ENCODE measurements at regions not wholly inside any gene's neighbourhood (a gene's known extent, or its start where the extent isn't known, plus 50 kb on each side); places are given as distances from the start of the nearest gene placed in this dataset.
A peak's percentile ranks its signal among the peaks of the same experiment; 100 is the strongest.

DNA sequence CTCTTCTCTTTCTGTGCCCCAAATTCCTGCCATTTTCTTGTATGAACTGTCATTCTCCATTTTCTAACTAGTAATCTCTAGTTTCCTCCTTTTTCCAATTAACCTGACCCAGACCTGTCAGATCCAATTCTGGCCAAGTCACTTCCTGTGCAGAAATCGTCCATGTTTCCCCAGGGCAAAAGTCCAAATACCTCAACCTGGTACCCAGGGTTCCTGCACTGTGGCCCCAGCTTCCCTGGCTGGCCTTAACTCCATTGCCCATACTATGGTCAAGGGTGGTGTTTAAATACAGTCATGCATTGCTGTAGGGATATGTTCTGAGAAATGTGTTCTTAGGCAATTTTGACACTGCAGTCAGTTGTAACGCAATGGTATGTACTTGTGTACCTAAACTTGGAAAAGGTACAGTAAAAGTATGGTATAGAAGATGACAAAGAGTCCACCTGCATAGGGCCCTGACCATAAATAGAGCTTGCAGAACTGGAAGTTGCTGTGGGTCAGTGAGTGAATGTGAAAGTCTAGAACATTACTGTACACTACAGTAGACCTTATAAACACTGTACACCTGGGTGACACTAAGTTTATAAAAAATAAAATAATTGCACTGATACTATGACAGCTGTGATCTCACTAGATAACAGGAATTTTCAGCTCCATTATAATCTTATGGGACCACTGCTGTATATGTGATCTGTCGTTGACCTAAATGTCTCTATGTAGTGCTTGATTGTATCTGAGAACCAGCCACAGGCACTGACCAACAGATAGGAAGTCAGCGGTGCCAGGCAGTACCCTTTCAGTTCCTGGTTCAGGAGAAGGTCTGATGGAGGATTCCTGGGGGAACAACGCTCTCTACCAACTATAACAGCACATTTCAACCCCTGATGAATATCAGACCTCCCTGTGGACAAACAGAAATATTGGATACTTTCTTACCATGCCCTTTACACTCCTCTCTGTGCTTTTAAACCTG is 336.1 kb upstream of the PROK2 start:
- DNase-seq = no peak

DNA sequence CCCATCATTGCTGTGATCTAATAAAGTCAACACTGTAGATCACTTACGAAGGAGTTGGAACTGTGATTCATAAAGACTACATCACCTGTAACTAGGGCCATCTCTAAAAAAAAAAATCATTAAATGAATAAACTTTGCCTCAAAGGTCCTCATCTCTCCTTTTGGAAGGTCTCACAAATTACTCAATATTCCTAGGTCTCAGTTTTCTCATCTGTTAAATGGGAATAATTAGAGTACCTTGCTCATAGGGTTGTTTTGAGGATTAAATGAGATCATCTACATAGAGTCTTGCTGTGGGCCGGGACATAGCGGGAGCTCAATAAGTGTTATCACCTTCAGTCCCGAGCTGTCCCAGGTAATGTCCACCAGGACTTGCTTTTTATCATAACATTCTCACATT is 335.1 kb upstream of the PROK2 start:
- DNase-seq = no peak

GRCh38 chr3:72118628-72119027 is 333.7 kb upstream of the PROK2 start:
- no peak for DNase-seq

DNA sequence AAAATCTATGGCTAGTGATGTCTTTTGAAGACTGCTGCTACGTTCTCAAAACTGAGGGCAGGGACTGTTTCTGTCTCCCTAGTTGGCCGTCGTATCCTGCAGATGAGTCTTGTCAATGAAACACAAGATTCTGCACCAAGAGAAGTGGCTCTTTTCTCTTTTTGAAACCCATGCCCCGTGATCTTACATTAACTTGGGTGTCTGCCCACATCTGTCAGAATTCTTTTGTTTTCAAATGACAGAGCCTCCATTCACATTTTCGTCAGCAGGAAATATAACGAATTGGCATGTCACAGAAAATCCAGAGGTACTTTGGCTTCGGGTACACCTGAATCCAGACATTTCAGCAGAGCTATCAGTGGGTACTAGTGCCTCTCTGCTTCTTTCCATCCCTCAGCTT is 331.3 kb upstream of the PROK2 start:
- DNase-seq = no peak

GRCh38 chr3:72115307-72115706 is 330.4 kb upstream of the PROK2 start:
- DNase-seq = no peak

- DNase-seq = no peak
Measured at GRCh38 chr3:72114773-72115172, 329.8 kb upstream of the PROK2 start.

- DNase-seq = no peak
Measured at GRCh38 chr3:72113964-72114363, 329.0 kb upstream of the PROK2 start.

DNA sequence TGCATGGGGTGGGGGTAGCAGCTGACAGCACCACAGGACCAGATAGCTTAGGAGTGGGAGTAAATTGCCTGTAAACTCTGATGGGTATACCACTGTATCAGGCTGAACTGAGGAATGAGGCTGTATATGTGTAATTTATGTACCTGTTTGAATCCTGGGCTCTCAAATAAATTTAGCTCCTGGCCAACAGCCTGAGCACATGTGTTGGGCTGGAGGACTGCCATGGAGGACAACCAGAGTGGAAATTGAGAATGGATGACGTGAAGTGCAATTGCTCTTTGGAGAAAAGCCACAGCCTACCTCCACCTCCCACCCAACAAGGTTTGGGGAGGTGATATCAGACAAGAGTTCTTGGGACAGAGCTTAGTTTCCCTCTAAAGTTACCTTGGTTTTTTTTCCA is 328.6 kb upstream of the PROK2 start:
- no peak for DNase-seq

GRCh38 chr3:72112435-72112834 is 327.5 kb upstream of the PROK2 start:
- no peak for DNase-seq

GRCh38 chr3:72111265-72112205 is 326.6 kb upstream of the PROK2 start:
- DNase-seq = no peak

DNA sequence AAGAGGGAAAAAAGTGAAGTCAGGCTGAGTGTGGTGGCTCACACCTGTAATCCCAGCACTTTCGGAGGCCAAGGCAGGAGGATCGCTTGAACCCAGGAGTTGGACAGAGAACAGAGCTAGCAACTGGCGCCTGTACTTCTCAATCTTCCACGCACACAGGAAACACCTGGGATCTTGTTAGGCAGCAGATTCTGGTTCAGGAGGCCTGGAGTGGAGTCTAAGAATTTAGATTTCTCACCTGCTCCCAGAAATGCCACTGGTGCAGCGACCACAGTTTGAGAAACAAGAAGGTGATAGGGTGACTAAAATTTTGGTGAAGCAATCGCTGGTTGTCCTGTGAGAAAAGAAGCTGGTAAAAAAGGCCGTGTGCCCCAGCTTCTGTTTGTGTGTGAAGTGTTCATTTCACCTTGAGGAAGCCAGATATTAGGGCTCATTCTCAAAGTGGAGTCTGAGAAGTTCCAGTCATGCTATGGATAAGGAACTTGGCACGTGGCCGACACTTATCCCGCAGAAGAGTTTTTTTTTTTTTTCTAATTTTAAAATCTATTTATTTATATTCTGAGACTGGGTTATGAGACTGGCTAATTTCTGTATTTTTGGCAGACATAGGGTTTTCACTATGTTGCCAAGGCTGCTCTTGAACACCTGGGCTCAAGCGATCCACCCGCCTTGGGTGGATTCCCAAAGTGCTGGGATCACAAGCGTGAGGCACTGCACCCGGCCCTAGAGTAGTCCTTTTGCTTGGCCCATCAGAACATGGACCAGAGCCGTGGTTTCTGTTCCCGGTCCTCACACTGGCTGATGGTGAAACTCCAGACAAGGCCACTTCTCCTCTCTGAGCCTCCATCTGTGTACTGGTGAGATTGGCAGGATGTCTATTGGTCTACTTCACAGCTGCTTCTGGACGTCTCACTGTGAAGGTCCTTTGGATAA is 324.6 kb upstream of the PROK2 start:
- no peak for DNase-seq

- no peak for DNase-seq
Measured at GRCh38 chr3:72105306-72105705, 320.4 kb upstream of the PROK2 start.

GRCh38 chr3:72102112-72102616 is 317.2 kb upstream of the PROK2 start:
- no peak for DNase-seq

DNA sequence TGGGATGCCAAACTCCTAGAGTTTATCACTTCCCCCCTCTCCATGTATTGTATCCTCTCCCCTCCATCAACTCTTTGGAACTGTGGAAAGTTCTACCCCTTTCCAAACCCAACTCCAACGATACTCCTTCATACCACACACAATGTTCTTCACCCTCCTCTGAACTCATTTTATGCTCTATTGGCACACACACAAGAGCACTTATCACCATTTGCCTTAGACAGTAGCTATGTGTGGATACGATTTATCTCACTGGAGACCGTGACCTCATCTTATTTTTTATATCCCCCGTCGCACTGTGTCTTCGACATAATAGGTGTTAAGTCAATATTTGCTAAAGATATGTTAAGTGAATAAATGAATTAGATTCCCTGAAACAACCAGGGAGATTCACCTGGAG is 316.5 kb upstream of the PROK2 start:
- DNase-seq = no peak

GRCh38 chr3:72100601-72101187 is 315.7 kb upstream of the PROK2 start:
- peak; percentile 43 for DNase-seq

DNA sequence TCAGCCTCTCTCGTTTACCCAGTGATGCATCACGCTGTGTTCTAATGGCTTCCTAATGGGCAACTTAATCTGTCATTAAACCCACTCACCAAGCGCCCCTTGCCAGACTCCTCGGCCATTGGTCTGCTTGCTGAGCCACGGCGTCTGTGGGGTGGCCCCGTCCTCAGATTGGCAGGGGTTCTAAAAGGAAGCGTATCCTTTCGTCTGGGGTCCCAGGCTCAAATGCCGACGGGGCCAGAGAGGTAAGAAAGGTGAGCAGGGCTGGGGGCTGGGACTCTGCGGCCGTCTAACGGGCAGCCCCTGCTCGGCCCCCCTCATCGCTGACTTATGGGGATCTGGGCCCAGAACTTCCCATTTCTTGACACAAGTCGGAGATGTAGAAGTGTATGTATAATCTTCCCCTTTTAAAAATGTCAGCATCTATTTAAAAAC is 315.1 kb upstream of the PROK2 start:
- DNase-seq = peak; percentile 68

GRCh38 chr3:72099326-72100079 is 314.6 kb upstream of the PROK2 start:
- DNase-seq = no peak

DNA sequence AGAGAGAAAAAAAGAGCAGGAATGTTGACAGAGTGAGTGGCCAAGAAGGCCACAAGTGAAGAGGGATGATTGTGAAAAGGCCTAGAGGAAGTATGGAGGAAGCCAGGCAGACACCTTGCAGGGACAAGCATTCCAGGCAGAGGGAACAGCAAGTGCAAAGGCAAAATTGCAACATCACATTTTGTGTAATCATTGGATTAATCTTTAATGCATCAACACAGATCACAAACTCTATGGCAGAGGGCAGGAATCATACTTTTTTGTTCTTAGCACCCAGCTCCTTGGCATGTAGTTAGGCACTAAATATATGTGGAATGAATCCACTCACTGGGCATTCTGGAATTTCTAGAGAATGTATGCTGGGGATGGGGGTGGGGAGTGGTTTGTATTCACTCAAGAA is 312.1 kb upstream of the PROK2 start:
- no peak for DNase-seq

- no peak for DNase-seq
Measured at GRCh38 chr3:72095521-72095920, 310.6 kb upstream of the PROK2 start.

GRCh38 chr3:72093992-72094334 is 309.0 kb upstream of the PROK2 start:
- no peak for DNase-seq

Data from NCI-H1092 treated with DMSO at 0.1 percent for 48 hours (cell line).